HCT116 (cell line): ENCODE measurements at regions not wholly inside any gene's neighbourhood (a gene's known extent, or its start where the extent isn't known, plus 50 kb on each side); places are given as distances from the start of the nearest gene placed in this dataset.

Experiments used
- ATAC-seq: fragments of 200-7000 bp; cut with Tn5 transposase; 2 replicates; pipeline ENCODE4 v1.9.1; 2020; ENCODE audit warnings: mild to moderate bottlenecking, moderate library complexity
- BruUV-seq: library from RNA; stranded (reverse); fragments of 400-500 nt; replicated peaks from 2 replicates; lab custom pipeline; 2021; lab: Mats Ljungman, UMichigan
- CTCF ChIA-PET: fragments of 300-600 bp; sonication (Branson Sonifier 250); formaldehyde crosslinking; loops from one replicate; lab custom pipeline; 2021; ENCODE audit warnings: antibody characterized with exemption; lab: Charles Lee
- POLR2A ChIA-PET: fragments of 300-600, 350-600 bp; sonication (Branson Sonifier 250); formaldehyde crosslinking; loops from one replicate; lab custom pipeline; 2021; ENCODE audit warnings: antibody characterized with exemption; lab: Charles Lee
- RAD21 ChIA-PET, 2 experiments: fragments of 300-600 bp; sonication (Branson Sonifier 250); formaldehyde crosslinking; loops; one replicate each; lab custom pipeline; 2023; ENCODE audit warnings: low total read pairs in 2 of 2; ENCODE audit not compliant: uncharacterized antibody in 2 of 2, unreplicated experiment in 2 of 2, low non-redundant PET in 1 of 2; lab: Charles Lee
- DNase-seq: peaks from one replicate; pipeline ENCODE4 v3.0.0-alpha.2; 2010; ENCODE audit warnings: low read depth, low spot score
- H2AFZ ChIP-seq: fragments of 200-600 bp; shearing (Covaris generic), sonication (generic); 2 replicates; pipeline ENCODE4 v1.6.1; 2017; ENCODE audit warnings: low read depth, mixed run types, mixed read lengths, antibody characterized with exemption, low read length; ENCODE audit not compliant: poor library complexity, severe bottlenecking
- H3K27ac ChIP-seq: 2 replicates; pipeline ENCODE4 v1.5.1; 2012; ENCODE audit warnings: low read depth, low read length
- H3K27me3 ChIP-seq: fragments of 200-600 bp; sonication (generic); 2 replicates; pipeline ENCODE4 v1.6.1; 2016; ENCODE audit warnings: mixed run types, low read length, mixed read lengths; ENCODE audit not compliant: insufficient read depth
- H3K36me3 ChIP-seq, 2 experiments: fragments of 200-500 bp in 1 of 2; fragments of 200-600 bp in 1 of 2; sonication (Bioruptor generic) in 1 of 2; sonication (generic) in 1 of 2; 2 replicates each; pipeline versions ENCODE4 v1.5.1 to v1.6.1; 2014 to 2016; ENCODE audit warnings: low read length in 2 of 2, inconsistent platforms in 1 of 2, mixed read lengths in 1 of 2, mixed run types in 1 of 2; ENCODE audit not compliant: insufficient read depth in 2 of 2, control insufficient read depth in 1 of 2
- H3K4me1 ChIP-seq, 2 experiments: fragments of 200-600 bp in 1 of 2; sonication (generic) in 1 of 2; 2 replicates each; pipeline versions ENCODE4 v1.5.1 to v1.6.1; 2012 to 2017; ENCODE audit warnings: low read length in 2 of 2, inconsistent platforms in 1 of 2, mild to moderate bottlenecking in 1 of 2, mixed read lengths in 1 of 2, mixed run types in 1 of 2, moderate library complexity in 1 of 2; ENCODE audit not compliant: insufficient read depth in 2 of 2, control insufficient read depth in 1 of 2
- H3K4me2 ChIP-seq: fragments of 200-600 bp; sonication (generic); 2 replicates; pipeline ENCODE4 v1.6.1; 2017; ENCODE audit warnings: mixed run types, low read length, mixed read lengths
- H3K4me3 ChIP-seq, 2 experiments: fragments of 200-600 bp in 1 of 2; sonication (generic) in 1 of 2; replicated peaks in 1 of 2; 2 replicates each; pipeline ENCODE4 v1.5.1; 2011 to 2016; ENCODE audit warnings: low read length in 2 of 2, control low read depth in 1 of 2, low read depth in 1 of 2, mild to moderate bottlenecking in 1 of 2, mixed read lengths in 1 of 2, mixed run types in 1 of 2
- H3K79me2 ChIP-seq: fragments of 200-600 bp; sonication (generic); 2 replicates; pipeline ENCODE4 v1.6.1; 2017; ENCODE audit warnings: mild to moderate bottlenecking, mixed run types, low read length, moderate library complexity, mixed read lengths; ENCODE audit not compliant: insufficient read depth
- H3K9ac ChIP-seq: fragments of 200-600 bp; sonication (generic); 2 replicates; pipeline ENCODE4 v1.6.1; 2016; ENCODE audit warnings: low read length, mixed read lengths
- H3K9me2 ChIP-seq: fragments of 200-600 bp; sonication (generic), shearing (Covaris generic); 2 replicates; pipeline ENCODE4 v1.6.1; 2017; ENCODE audit warnings: mixed run types, mild to moderate bottlenecking, moderate library complexity; ENCODE audit not compliant: insufficient read depth
- H3K9me3 ChIP-seq, 2 experiments: fragments of 200-500 bp in 1 of 2; fragments of 200-600 bp in 1 of 2; sonication (Bioruptor generic) in 1 of 2; sonication (generic) in 1 of 2; 2 replicates each; pipeline ENCODE4 v1.6.1; 2014 to 2017; ENCODE audit warnings: low read length in 2 of 2, mixed read lengths in 2 of 2, inconsistent platforms in 1 of 2, low read depth in 1 of 2, mild to moderate bottlenecking in 1 of 2, mixed run types in 1 of 2, moderate library complexity in 1 of 2; ENCODE audit not compliant: control insufficient read depth in 1 of 2, insufficient read depth in 1 of 2
- H4K20me1 ChIP-seq: fragments of 200-600 bp; sonication (generic), shearing (Covaris generic); 2 replicates; pipeline ENCODE4 v1.6.1; 2017; ENCODE audit warnings: mixed run types, mild to moderate bottlenecking, moderate library complexity; ENCODE audit not compliant: insufficient read depth
- ATF3 ChIP-seq: IDR thresholded peaks from 2 replicates; pipeline ENCODE4 v1.6.1; 2012
- EGR1 ChIP-seq: IDR thresholded peaks from 2 replicates; pipeline ENCODE4 v1.6.1; 2012; ENCODE audit warnings: low read depth
- EZH2 ChIP-seq: fragments of 200-600 bp; sonication (generic); IDR thresholded peaks from 2 replicates; pipeline ENCODE4 v1.6.1; 2017; ENCODE audit warnings: antibody characterized with exemption, mixed run types
- MAX ChIP-seq: IDR thresholded peaks from 2 replicates; pipeline ENCODE4 v1.6.1; 2012
- POLR2A ChIP-seq: IDR thresholded peaks from 2 replicates; pipeline ENCODE4 v1.7.0; 2011; ENCODE audit warnings: borderline replicate concordance; ENCODE audit not compliant: insufficient read depth, insufficient read length; ENCODE audit errors: extremely low read depth
- POLR2AphosphoS5 ChIP-seq: IDR thresholded peaks from 2 replicates; pipeline ENCODE4 v1.6.1; 2011; ENCODE audit warnings: mild to moderate bottlenecking, low read depth, low read length, moderate library complexity
- SP1 ChIP-seq: IDR thresholded peaks from 2 replicates; pipeline ENCODE4 v1.6.1; 2012; ENCODE audit warnings: low read depth
- SRF ChIP-seq: IDR thresholded peaks from 2 replicates; pipeline ENCODE4 v1.6.1; 2012; ENCODE audit warnings: low read depth
- ZFX ChIP-seq: fragments of 450-650 bp; IDR thresholded peaks from 2 replicates; pipeline ENCODE4 v1.6.1; 2017
- ZNF274 ChIP-seq: fragments of 200-500 bp; sonication (Bioruptor generic); IDR thresholded peaks from 2 replicates; pipeline ENCODE4 v1.6.1; 2014; ENCODE audit warnings: mild to moderate bottlenecking, low read depth, low read length, inconsistent platforms
- intact Hi-C: fragments of 100-400 bp; cut with micrococcal nuclease; formaldehyde crosslinking; loops from 2 replicates; pipeline ENCODE4 v1.10.0; 2022
- TF ChIP-seq, protein P1 (sequence below): IDR thresholded peaks from 2 replicates; pipeline ENCODE4 v1.6.1; 2012; ENCODE audit warnings: low read depth
- TF ChIP-seq, protein P2 (sequence below), 3 experiments: fragments of 200-600 bp in 1 of 3; sonication (generic) in 1 of 3; IDR thresholded peaks in 2 of 3; conservative IDR thresholded peaks in 1 of 3; 2 replicates each; pipeline ENCODE4 v1.5.1; 2012 to 2017; ENCODE audit warnings: low read depth in 2 of 3, low read length in 2 of 3, antibody characterized with exemption in 1 of 3, borderline replicate concordance in 1 of 3, control low read depth in 1 of 3, mild to moderate bottlenecking in 1 of 3, mixed read lengths in 1 of 3, mixed run types in 1 of 3, moderate library complexity in 1 of 3; ENCODE audit not compliant: insufficient read depth in 1 of 3

DNA sequence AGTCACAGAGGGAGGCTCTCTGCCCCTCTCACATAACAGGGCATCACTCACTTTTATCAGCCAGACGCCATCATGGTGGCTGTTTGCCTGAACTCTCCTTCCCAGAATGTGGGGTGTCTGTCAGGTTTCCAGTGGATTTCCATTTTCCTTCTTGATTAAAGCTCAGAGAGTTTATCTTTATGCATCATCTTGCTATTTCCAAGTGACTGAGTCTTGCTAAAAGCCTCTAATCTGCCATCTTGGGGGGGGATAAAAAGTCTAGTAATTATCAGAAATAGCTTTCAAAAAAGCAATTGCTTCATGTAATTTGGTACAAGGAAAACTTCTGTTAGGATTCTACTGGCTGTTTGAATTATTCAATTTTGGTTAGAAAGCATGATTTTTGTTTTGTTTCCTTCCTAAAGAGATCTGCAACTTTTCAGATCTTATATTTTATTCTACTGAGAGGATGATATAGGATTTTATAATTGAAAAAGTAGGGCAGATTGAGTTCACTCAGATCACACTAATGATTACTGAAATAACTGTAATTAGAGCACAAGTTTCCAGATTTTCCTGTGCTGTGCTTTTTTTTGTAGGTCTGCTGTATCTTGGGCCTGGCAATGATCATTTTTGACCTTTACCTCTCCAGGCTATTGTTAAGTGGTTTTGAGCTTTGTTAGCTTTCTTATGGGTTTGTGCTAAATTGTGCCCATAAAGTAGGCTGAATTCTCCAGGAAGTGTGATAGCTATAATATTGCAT is 661.5 kb downstream of the TLE4 start:
- no TSS peak for BruUV-seq
- RAD21 ChIA-PET = no interaction called here
- H3K9me3 ChIP-seq = peaks cover 3 to 29% of the 10 kb centered on the region in 2 experiments; a peak in 2 of 4 replicates

More for the DNA sequence above, 661.5 kb downstream of the TLE4 start:
- H3K79me2 ChIP-seq = no peaks in the 10 kb centered on the region
- intact Hi-C loops = no loop called here
- no peaks in the 10 kb centered on the region for H3K27me3 ChIP-seq
- H3K4me3 ChIP-seq = no peak overlapping the region
- DNase-seq = no peak
- ATAC-seq = no peak
- no peak overlapping the region for H3K27ac ChIP-seq
- ChIA-PET POLR2A (no interaction called here), CTCF (no interaction called here)
- no peak overlapping the region for H3K9ac ChIP-seq
- TF ChIP-seq, protein P1, sequence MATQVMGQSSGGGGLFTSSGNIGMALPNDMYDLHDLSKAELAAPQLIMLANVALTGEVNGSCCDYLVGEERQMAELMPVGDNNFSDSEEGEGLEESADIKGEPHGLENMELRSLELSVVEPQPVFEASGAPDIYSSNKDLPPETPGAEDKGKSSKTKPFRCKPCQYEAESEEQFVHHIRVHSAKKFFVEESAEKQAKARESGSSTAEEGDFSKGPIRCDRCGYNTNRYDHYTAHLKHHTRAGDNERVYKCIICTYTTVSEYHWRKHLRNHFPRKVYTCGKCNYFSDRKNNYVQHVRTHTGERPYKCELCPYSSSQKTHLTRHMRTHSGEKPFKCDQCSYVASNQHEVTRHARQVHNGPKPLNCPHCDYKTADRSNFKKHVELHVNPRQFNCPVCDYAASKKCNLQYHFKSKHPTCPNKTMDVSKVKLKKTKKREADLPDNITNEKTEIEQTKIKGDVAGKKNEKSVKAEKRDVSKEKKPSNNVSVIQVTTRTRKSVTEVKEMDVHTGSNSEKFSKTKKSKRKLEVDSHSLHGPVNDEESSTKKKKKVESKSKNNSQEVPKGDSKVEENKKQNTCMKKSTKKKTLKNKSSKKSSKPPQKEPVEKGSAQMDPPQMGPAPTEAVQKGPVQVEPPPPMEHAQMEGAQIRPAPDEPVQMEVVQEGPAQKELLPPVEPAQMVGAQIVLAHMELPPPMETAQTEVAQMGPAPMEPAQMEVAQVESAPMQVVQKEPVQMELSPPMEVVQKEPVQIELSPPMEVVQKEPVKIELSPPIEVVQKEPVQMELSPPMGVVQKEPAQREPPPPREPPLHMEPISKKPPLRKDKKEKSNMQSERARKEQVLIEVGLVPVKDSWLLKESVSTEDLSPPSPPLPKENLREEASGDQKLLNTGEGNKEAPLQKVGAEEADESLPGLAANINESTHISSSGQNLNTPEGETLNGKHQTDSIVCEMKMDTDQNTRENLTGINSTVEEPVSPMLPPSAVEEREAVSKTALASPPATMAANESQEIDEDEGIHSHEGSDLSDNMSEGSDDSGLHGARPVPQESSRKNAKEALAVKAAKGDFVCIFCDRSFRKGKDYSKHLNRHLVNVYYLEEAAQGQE = no peak
- TF ChIP-seq EZH2 = no peak
- TF ChIP-seq EGR1 = no peak
- no peak for TF ChIP-seq MAX
- TF ChIP-seq SRF = no peak
- no peak for TF ChIP-seq POLR2A
- TF ChIP-seq ZNF274 = no peak
- no peak for TF ChIP-seq ATF3
- TF ChIP-seq, protein P2, sequence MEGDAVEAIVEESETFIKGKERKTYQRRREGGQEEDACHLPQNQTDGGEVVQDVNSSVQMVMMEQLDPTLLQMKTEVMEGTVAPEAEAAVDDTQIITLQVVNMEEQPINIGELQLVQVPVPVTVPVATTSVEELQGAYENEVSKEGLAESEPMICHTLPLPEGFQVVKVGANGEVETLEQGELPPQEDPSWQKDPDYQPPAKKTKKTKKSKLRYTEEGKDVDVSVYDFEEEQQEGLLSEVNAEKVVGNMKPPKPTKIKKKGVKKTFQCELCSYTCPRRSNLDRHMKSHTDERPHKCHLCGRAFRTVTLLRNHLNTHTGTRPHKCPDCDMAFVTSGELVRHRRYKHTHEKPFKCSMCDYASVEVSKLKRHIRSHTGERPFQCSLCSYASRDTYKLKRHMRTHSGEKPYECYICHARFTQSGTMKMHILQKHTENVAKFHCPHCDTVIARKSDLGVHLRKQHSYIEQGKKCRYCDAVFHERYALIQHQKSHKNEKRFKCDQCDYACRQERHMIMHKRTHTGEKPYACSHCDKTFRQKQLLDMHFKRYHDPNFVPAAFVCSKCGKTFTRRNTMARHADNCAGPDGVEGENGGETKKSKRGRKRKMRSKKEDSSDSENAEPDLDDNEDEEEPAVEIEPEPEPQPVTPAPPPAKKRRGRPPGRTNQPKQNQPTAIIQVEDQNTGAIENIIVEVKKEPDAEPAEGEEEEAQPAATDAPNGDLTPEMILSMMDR (IDR thresholded peaks at IDR 0.05 in 2 of 3, conservative IDR thresholded peaks at IDR 0.05 in 1 of 3; ENCODE audit: borderline replicate concordance in 1 of 3, insufficient read depth in 1 of 3, low read depth in 2 of 3, low read length in 2 of 3) = no peak
- TF ChIP-seq POLR2AphosphoS5 = no peak
- TF ChIP-seq ZFX = no peak
- TF ChIP-seq SP1 = no peak
- no peaks in the 10 kb centered on the region for H3K4me1 ChIP-seq
- H3K36me3 ChIP-seq = no peaks in the 10 kb centered on the region
- no peaks in the 10 kb centered on the region for H3K9me2 ChIP-seq
- H2AFZ ChIP-seq = no peak overlapping the region
- no peaks in the 10 kb centered on the region for H4K20me1 ChIP-seq
- H3K4me2 ChIP-seq = no peak overlapping the region
